SIG-M5 treated with dmso at 0.1 percent for 504 hours (cell line): ENCODE measurements at regions not wholly inside any gene's neighbourhood (a gene's known extent, or its start where the extent isn't known, plus 50 kb on each side); places are given as distances from the start of the nearest gene placed in this dataset.
"Not testable (repeated sequence)": the region's sequence is repeated elsewhere in the genome, so short reads cannot be mapped to it uniquely, and the experiment has no call there.

Experiments used
- DNase-seq: peaks from one replicate; lab custom pipeline; 2025; ENCODE audit not compliant: unreplicated experiment; lab: John Stamatoyannopoulos, UW

- no peak for DNase-seq
Measured at GRCh38 chr4:187393531-187394344, 601.8 kb upstream of the ZFP42 start.

- DNase-seq = no peak
Measured at GRCh38 chr4:187396106-187396505, 599.5 kb upstream of the ZFP42 start.

GRCh38 chr4:187408447-187408846, 587.1 kb upstream of the ZFP42 start:
- DNase-seq = not testable (repeated sequence)

GRCh38 chr4:187413564-187414358, 581.8 kb upstream of the ZFP42 start:
- DNase-seq = no peak

- no peak for DNase-seq
Measured at GRCh38 chr4:187414716-187415115, 580.9 kb upstream of the ZFP42 start.

GRCh38 chr4:187415231-187415630, 580.3 kb upstream of the ZFP42 start:
- no peak for DNase-seq

- DNase-seq = no peak
Measured at GRCh38 chr4:187416216-187416615, 579.4 kb upstream of the ZFP42 start.

- no peak for DNase-seq
Measured at GRCh38 chr4:187417721-187418120, 577.9 kb upstream of the ZFP42 start.

GRCh38 chr4:187422655-187423054, 572.9 kb upstream of the ZFP42 start:
- no peak for DNase-seq

GRCh38 chr4:187424636-187425035, 570.9 kb upstream of the ZFP42 start:
- DNase-seq = no peak

GRCh38 chr4:187426511-187426910, 569.1 kb upstream of the ZFP42 start:
- no peak for DNase-seq

GRCh38 chr4:187432310-187432709, 563.3 kb upstream of the ZFP42 start:
- DNase-seq = no peak

- DNase-seq = no peak
Measured at GRCh38 chr4:187433141-187433540, 562.4 kb upstream of the ZFP42 start.

- DNase-seq = no peak
Measured at GRCh38 chr4:187436251-187436650, 559.3 kb upstream of the ZFP42 start.

GRCh38 chr4:187444061-187444460, 551.5 kb upstream of the ZFP42 start:
- no peak for DNase-seq

- no peak for DNase-seq
Measured at GRCh38 chr4:187449702-187450101, 545.9 kb upstream of the ZFP42 start.

- no peak for DNase-seq
Measured at GRCh38 chr4:187451776-187452175, 543.8 kb upstream of the ZFP42 start.

GRCh38 chr4:187460016-187460415, 535.6 kb upstream of the ZFP42 start:
- DNase-seq = no peak

GRCh38 chr4:187464573-187464972, 531.0 kb upstream of the ZFP42 start:
- DNase-seq = no peak

- no peak for DNase-seq
Measured at GRCh38 chr4:187467224-187467623, 528.3 kb upstream of the ZFP42 start.

- no peak for DNase-seq
Measured at GRCh38 chr4:187469627-187470026, 525.9 kb upstream of the ZFP42 start.

- no peak for DNase-seq
Measured at GRCh38 chr4:187470061-187470460, 525.5 kb upstream of the ZFP42 start.
